ENCODE measurements at regions not wholly inside any gene's neighbourhood (a gene's known extent, or its start where the extent isn't known, plus 50 kb on each side); places are given as distances from the start of the nearest gene placed in this dataset.
"Not testable (repeated sequence)": the region's sequence is repeated elsewhere in the genome, so short reads cannot be mapped to it uniquely, and the experiment has no call there.

DNA sequence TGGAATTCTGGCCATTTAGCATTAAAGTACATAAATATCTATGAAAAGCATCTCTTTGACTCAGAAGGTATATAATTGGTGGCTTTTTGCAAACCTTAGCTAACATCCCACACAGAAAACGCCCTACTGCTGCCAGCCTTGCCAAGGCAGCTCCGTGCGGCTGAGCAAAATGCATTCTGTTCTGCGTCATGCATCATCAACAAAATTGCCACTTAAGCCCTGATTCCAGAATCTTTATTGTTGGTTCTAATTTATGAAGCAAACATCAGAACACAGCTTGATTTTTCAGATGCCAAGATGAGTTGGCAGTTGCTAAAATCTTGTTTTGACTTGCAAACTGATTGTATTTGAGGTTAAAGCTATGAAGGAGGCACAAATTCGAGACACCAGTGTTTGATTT, 314.9 kb upstream of the DEPDC1 start (continued):
- TF ChIP-seq PBX3 (IDR thresholded peaks at IDR 0.05) (no peak), CEBPB (IDR thresholded peaks at IDR 0.05) (no peak), RARB (CRISPR knock-in tag; IDR thresholded peaks at IDR 0.05) (no peak), CBX8 (IDR thresholded peaks at IDR 0.05) (no peak)

- no peak for DNase-seq (ENCODE audit: low read depth in 1 of 2, low spot score in 1 of 2)
- no peaks in the 10 kb centered on the region for H3K4me1 ChIP-seq
- ATAC-seq: no peak
- 0% methylated on average over 1 of the region's 1 CpG for WGBS (ENCODE audit: missing lambda C conversion rate)
- H3K4me2 ChIP-seq: no peak overlapping the region
- no peak overlapping the region for H3K27ac ChIP-seq
- ChIA-PET POLR2A (no interaction called here), CTCF (no interaction called here)
- no peaks in the 10 kb centered on the region for H3K9me3 ChIP-seq
- TF ChIP-seq ZSCAN20 (CRISPR knock-in tag; IDR thresholded peaks at IDR 0.05) (no peak), POLR2AphosphoS2 (conservative IDR thresholded peaks at IDR 0.05; ENCODE audit: low read length) (no peak), RFX5 (IDR thresholded peaks at IDR 0.05) (no peak), HOXB5 (CRISPR knock-in tag; IDR thresholded peaks at IDR 0.05) (no peak), BHLHE40 (IDR thresholded peaks at IDR 0.05; ENCODE audit: low read depth, low read length) (no peak), HES2 (IDR thresholded peaks at IDR 0.05) (no peak), ZFP36 (IDR thresholded peaks at IDR 0.05; ENCODE audit: borderline replicate concordance, partially characterized antibody) (no peak), NFE2L2 (conservative IDR thresholded peaks at IDR 0.05; ENCODE audit: low read length) (no peak), CBX2 (IDR thresholded peaks at IDR 0.05; ENCODE audit: borderline replicate concordance, low read depth) (no peak), PBX3 (IDR thresholded peaks at IDR 0.05) (no peak), NR3C1 (IDR thresholded peaks at IDR 0.05) (no peak), JUNB (IDR thresholded peaks at IDR 0.05) (no peak)
- H3K4me3 ChIP-seq: no peak overlapping the region
- no peak for FAIRE-seq
These were observed 315.5 kb upstream of the DEPDC1 start for GRCh38 chr1:68812333-68812732.

DNA sequence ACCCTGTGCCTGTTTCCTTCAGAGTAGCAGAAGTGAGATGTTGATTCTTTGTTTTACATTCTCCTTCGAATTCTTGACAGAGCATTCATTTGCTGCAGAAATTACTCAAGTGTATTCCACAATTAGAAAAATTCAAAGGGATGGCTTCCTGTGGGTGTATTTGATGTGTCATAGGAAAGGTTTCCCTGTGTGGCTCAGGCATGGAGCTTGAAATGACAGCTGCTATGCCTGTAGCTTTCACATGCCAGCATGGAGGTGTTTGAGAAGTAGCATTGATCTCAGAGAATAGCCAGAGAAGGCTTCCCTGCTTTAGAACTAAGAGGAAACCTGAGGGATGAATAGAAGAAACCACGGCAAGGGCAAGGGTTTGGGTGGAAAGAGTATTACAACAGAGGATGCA, 317.2 kb upstream of the DEPDC1 start:
- Histone ChIP-seq H3K4me3 (no peak overlapping the region), H3K27ac (no peak overlapping the region), H3K4me1 (no peaks in the 10 kb centered on the region), H3K4me2 (no peak overlapping the region), H3K9me3 (no peaks in the 10 kb centered on the region)
- ChIA-PET POLR2A (no interaction called here), CTCF (no interaction called here)
- FAIRE-seq (no peak), ATAC-seq (no peak), DNase-seq (ENCODE audit: low read depth in 1 of 2, low spot score in 1 of 2) (no peak)
- 3% methylated on average over 2 of the region's 2 CpGs for WGBS (ENCODE audit: missing lambda C conversion rate)
- TF ChIP-seq SMC3 (IDR thresholded peaks at IDR 0.05) (no peak), CHD2 (IDR thresholded peaks at IDR 0.05; ENCODE audit: low read length, partially characterized antibody) (no peak), SREBF2 (IDR thresholded peaks at IDR 0.05) (no peak)

DNA sequence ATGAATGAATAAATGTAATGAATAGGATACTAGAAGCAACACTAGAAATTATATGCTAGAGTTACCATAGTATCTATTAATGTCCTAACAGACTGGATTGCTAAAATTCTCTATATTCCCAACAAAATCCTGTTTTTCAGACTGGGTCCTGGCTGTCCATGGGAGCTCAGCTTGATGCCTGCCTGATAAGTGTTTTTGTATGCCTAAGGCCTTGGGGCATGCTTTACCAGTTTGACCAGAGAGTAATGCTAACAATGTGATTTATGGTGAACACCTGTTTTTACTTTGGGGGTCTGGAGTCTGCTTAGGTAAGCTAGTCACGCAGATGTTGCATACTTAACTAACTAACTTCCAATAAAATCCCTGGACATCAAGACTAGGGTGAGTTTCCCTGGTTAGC, 318.8 kb upstream of the DEPDC1 start:
- FAIRE-seq (no peak), ATAC-seq (no peak), DNase-seq (ENCODE audit: low read depth in 1 of 2, low spot score in 1 of 2) (no peak)
- Histone ChIP-seq H3K27ac (no peak overlapping the region), H3K9me3 (no peaks in the 10 kb centered on the region), H3K4me3 (no peak overlapping the region), H3K4me1 (no peaks in the 10 kb centered on the region), H3K4me2 (no peak overlapping the region)
- TF ChIP-seq EHMT2 (IDR thresholded peaks at IDR 0.05; ENCODE audit: low read depth): no peak
- TF ChIP-seq HMGXB4 (CRISPR knock-in tag; IDR thresholded peaks at IDR 0.05; ENCODE audit: borderline replicate concordance): no peak
- TF ChIP-seq CHD4 (IDR thresholded peaks at IDR 0.05; ENCODE audit: borderline replicate concordance): no peak
- TF ChIP-seq NR3C1 (IDR thresholded peaks at IDR 0.05): no peak
- TF ChIP-seq POLR2A (IDR thresholded peaks at IDR 0.05; ENCODE audit: low read length): no peak
- no peak for TF ChIP-seq MAFK (IDR thresholded peaks at IDR 0.05; ENCODE audit: partially characterized antibody)
- TF ChIP-seq RCOR1 (IDR thresholded peaks at IDR 0.05; ENCODE audit: low read depth, low read length): no peak
- TF ChIP-seq ZNF302 (CRISPR knock-in tag; IDR thresholded peaks at IDR 0.05): no peak
- ChIA-PET POLR2A (no interaction called here), CTCF (no interaction called here)
- WGBS (ENCODE audit: missing lambda C conversion rate): no CpG with 5 or more reads among the region's 1 CpG

GRCh38 chr1:68817505-68818210, 320.8 kb upstream of the DEPDC1 start:
- FAIRE-seq, ATAC-seq: not testable (repeated sequence)

More at GRCh38 chr1:68817505-68818210, 320.8 kb upstream of the DEPDC1 start:
- DNase-seq (ENCODE audit: low read depth in 1 of 2, low spot score in 1 of 2); POLR2A ChIA-PET; H3K9me3 ChIP-seq; H3K4me3 ChIP-seq; H3K4me2 ChIP-seq; H3K27ac ChIP-seq; CTCF ChIA-PET; H3K4me1 ChIP-seq: not testable (repeated sequence)
- WGBS (ENCODE audit: missing lambda C conversion rate): 36% methylated on average over 3 of the region's 49 CpGs

Data from A549 (cell line).